ENCODE measurements at regions not wholly inside any gene's neighbourhood (a gene's known extent, or its start where the extent isn't known, plus 50 kb on each side); places are given as distances from the start of the nearest gene placed in this dataset.
"Not testable (repeated sequence)": the region's sequence is repeated elsewhere in the genome, so short reads cannot be mapped to it uniquely, and the experiment has no call there.

DNA sequence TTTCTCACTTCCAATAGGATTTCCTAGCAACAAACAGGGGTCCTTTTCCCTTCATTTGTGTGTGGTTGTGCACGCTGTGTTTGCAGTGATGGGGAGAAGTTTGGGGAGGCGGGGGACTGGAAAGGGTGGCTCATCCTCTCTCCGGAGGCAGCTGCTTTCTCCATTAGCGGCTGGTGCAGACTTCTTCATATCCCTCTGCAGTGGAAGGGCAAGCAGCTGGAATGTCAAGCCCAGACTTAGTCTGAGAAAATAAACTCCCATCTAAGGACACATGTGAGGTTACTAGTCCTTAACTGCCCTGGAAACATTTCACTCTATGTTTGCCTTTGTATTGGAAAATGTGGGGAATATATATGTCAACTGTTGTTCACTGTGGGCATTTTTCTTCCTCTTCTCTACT is 467.0 kb upstream of the RASGRP1 start (continued):
- TF ChIP-seq ZNF713 (CRISPR knock-in tag; IDR thresholded peaks at IDR 0.05), result no peak
- TF ChIP-seq ARNT2 (CRISPR knock-in tag; IDR thresholded peaks at IDR 0.05; ENCODE audit: low read depth), result no peak
- no peak for TF ChIP-seq TGIF2 (CRISPR knock-in tag; IDR thresholded peaks at IDR 0.05)
- TF ChIP-seq, protein P1, sequence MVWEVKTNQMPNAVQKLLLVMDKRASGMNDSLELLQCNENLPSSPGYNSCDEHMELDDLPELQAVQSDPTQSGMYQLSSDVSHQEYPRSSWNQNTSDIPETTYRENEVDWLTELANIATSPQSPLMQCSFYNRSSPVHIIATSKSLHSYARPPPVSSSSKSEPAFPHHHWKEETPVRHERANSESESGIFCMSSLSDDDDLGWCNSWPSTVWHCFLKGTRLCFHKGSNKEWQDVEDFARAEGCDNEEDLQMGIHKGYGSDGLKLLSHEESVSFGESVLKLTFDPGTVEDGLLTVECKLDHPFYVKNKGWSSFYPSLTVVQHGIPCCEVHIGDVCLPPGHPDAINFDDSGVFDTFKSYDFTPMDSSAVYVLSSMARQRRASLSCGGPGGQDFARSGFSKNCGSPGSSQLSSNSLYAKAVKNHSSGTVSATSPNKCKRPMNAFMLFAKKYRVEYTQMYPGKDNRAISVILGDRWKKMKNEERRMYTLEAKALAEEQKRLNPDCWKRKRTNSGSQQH (CRISPR knock-in tag; IDR thresholded peaks at IDR 0.05; ENCODE audit: low read depth), result no peak
- TF ChIP-seq ZNF317 (CRISPR knock-in tag; IDR thresholded peaks at IDR 0.05), result no peak
- no peak for TF ChIP-seq TP53 (CRISPR knock-in tag; conservative IDR thresholded peaks at IDR 0.05)

DNA sequence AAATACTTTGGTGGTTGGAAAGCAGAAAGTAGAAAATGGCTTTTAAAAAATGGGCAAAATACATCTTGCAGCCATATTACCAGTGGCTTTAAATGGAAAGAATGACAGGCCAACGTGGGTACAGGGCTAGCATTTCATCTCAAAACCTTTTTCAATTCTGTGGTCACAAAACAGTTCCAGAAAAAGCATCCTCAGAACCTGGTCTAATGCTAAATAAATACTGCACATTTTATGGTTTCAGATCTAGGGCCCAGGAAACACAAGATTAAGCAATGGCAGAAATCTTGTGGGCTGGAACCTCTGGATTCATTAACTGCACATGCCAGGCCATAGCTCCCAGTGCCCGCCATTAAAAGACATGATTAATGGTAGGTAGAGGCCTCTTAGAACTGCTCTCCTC is 470.2 kb upstream of the RASGRP1 start:
- FAIRE-seq, result no peak
- BruUV-seq (replicated peaks), result no TSS peak
- in situ Hi-C loops (cut with HindIII; ENCODE audit: extremely low pct_ligation_motif_present, low pct_unique_long_range_greater_than_20kb), result no loop called here

DNA sequence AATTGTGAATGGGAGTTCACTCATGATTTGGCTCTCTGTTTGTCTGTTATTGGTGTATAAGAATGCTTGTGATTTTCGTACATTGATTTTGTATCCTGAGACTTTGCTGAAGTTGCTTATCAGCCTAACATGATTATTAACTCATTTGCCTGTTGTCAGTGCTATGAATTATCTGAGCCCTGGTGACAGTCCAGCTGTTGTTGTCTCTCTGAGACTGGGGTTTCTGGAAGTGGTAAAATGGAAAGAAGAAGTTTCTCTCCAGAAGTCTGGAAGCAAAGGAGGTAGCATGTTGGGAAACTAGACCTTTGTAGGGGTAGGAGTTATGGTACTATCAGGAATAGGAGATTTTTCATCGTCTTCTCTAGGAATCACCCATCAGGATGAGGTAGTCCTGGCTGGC is 473.0 kb upstream of the RASGRP1 start:
- H3K9ac ChIP-seq (ENCODE audit: insufficient read depth, low read depth, low read length); H3K79me2 ChIP-seq (ENCODE audit: insufficient read depth, low read length); FAIRE-seq; H3K4me3 ChIP-seq (replicated peaks in 1 of 3; ENCODE audit: insufficient read depth in 1 of 3, low read depth in 2 of 3, low read length in 3 of 3); H3K27ac ChIP-seq (ENCODE audit: extremely low read length, insufficient read depth, low read length); H3K27me3 ChIP-seq (ENCODE audit: control insufficient read depth in 1 of 2, insufficient read depth in 2 of 2, low read length in 2 of 2); ATAC-seq; H3K36me3 ChIP-seq (replicated peaks in 1 of 2; ENCODE audit: control insufficient read depth in 1 of 2, insufficient read depth in 2 of 2, low read length in 2 of 2); intact Hi-C loops (cut with micrococcal nuclease; ENCODE audit: unreplicated experiment); DNase-seq (ENCODE audit: low spot score); H3K4me1 ChIP-seq (ENCODE audit: insufficient read depth, low read length); CTCF ChIA-PET (ENCODE audit: low intra/inter-chr PET ratio, low total read pairs); H2AFZ ChIP-seq (ENCODE audit: low read length); H3K4me2 ChIP-seq (ENCODE audit: low read depth, low read length); in situ Hi-C loops (cut with HindIII; ENCODE audit: extremely low pct_ligation_motif_present, low pct_unique_long_range_greater_than_20kb); H4K20me1 ChIP-seq (ENCODE audit: insufficient read depth, low read length); BruUV-seq (replicated peaks); H3K9me3 ChIP-seq (ENCODE audit: low read length); POLR2A ChIA-PET: not testable (repeated sequence)
- 22% methylated on average over 2 of the region's 2 CpGs for WGBS (ENCODE audit: low lambda C conversion rate)

More for the DNA sequence above, 470.2 kb upstream of the RASGRP1 start:
- H3K4me2 ChIP-seq (ENCODE audit: low read depth, low read length), result no peak overlapping the region
- no peaks in the 10 kb centered on the region for H3K4me1 ChIP-seq (ENCODE audit: insufficient read depth, low read length)
- no peaks in the 10 kb centered on the region for H4K20me1 ChIP-seq (ENCODE audit: insufficient read depth, low read length)
- no peak overlapping the region for H3K9ac ChIP-seq (ENCODE audit: insufficient read depth, low read depth, low read length)
- no peaks in the 10 kb centered on the region for H3K79me2 ChIP-seq (ENCODE audit: insufficient read depth, low read length)
- H3K27me3 ChIP-seq (ENCODE audit: control insufficient read depth in 1 of 2, insufficient read depth in 2 of 2, low read length in 2 of 2), result no peaks in the 10 kb centered on the region
- H3K36me3 ChIP-seq (replicated peaks in 1 of 2; ENCODE audit: control insufficient read depth in 1 of 2, insufficient read depth in 2 of 2, low read length in 2 of 2), result no peaks in the 10 kb centered on the region
- 39% methylated on average over 2 of the region's 2 CpGs for WGBS (ENCODE audit: low lambda C conversion rate)
- H3K9me3 ChIP-seq (ENCODE audit: low read length), result no peaks in the 10 kb centered on the region
- H2AFZ ChIP-seq (ENCODE audit: low read length), result no peak overlapping the region
- H3K4me3 ChIP-seq (replicated peaks in 1 of 3; ENCODE audit: insufficient read depth in 1 of 3, low read depth in 2 of 3, low read length in 3 of 3), result no peak overlapping the region
- DNase-seq (ENCODE audit: low spot score), result no peak
- intact Hi-C loops (cut with micrococcal nuclease; ENCODE audit: unreplicated experiment), result no loop called here
- no peak for TF ChIP-seq FOXA3 (CRISPR knock-in tag; IDR thresholded peaks at IDR 0.05)
- ChIA-PET CTCF (ENCODE audit: low intra/inter-chr PET ratio, low total read pairs) (no interaction called here), POLR2A (no interaction called here)
- no peak overlapping the region for H3K27ac ChIP-seq (ENCODE audit: extremely low read length, insufficient read depth, low read length)
- no peak for ATAC-seq
